Esophagus squamous epithelium (tissue), 5 donors: ENCODE measurements at regions not wholly inside any gene's neighbourhood (a gene's known extent, or its start where the extent isn't known, plus 50 kb on each side); places are given as distances from the start of the nearest gene placed in this dataset.

Experiments
- DNase-seq: peaks from one replicate; lab custom pipeline; 2025; lab: John Stamatoyannopoulos, UW
- H3K27ac ChIP-seq, 4 donors: fragments of 200-600 bp; sonication (generic); one replicate each; pipeline ENCODE4 v1.5.1; 2016 to 2019; ENCODE audit warnings: mild to moderate bottlenecking in 1 of 4
- H3K27me3 ChIP-seq, 4 donors: fragments of 200-600 bp; sonication (generic); 1 replicate in 3 of 4; 2 replicates in 1 of 4; pipeline versions ENCODE4 v1.5.1 to v1.6.0; 2017 to 2021; ENCODE audit warnings: antibody characterized with exemption in 1 of 4
- H3K36me3 ChIP-seq, 3 donors: fragments of 200-600 bp; sonication (generic); one replicate each; pipeline ENCODE4 v1.5.1; 2016 to 2019
- H3K4me1 ChIP-seq, 3 donors: fragments of 200-600 bp; sonication (generic); one replicate each; pipeline ENCODE4 v1.5.1; 2017 to 2019
- H3K4me3 ChIP-seq, 4 donors: fragments of 200-600 bp; sonication (generic); 1 replicate in 3 of 4; 2 replicates in 1 of 4; pipeline ENCODE4 v1.5.1; 2016 to 2019; ENCODE audit warnings: mild to moderate bottlenecking in 2 of 4, moderate library complexity in 1 of 4
- H3K9me3 ChIP-seq, 3 donors: fragments of 200-600 bp; sonication (generic); one replicate each; pipeline ENCODE4 v1.5.1; 2016 to 2019
- CTCF ChIP-seq, 6 experiments: fragments of 450-650 bp in 4 of 6; fragments of 200-600 bp in 2 of 6; sonication (generic) in 2 of 6; IDR thresholded peaks; one replicate each; pipeline ENCODE4 v1.5.1; 2016 to 2019; ENCODE audit warnings: antibody characterized with exemption in 6 of 6, mild to moderate bottlenecking in 4 of 6, moderate library complexity in 4 of 6
- POLR2A ChIP-seq, 4 donors: fragments of 450-650 bp; IDR thresholded peaks; one replicate each; pipeline ENCODE4 v1.6.1; 2017; ENCODE audit warnings: antibody characterized with exemption in 4 of 4, mild to moderate bottlenecking in 4 of 4, moderate library complexity in 3 of 4
- WGBS, 2 donors: methylation state at CpG; one replicate each; pipeline ENCODE4 v1.1.5; 2018; 5-methylcytosine and 5-hydroxymethylcytosine counted together
- intact Hi-C: fragments of 100-400 bp; cut with DNase I; formaldehyde crosslinking; loops from one replicate; pipeline ENCODE4 v1.15.0; 2022
- donor health status: DM: yes; HTN: yes; CAD: no.

- no peak for DNase-seq
- H3K4me3 ChIP-seq, result no peak overlapping the region
- intact Hi-C loops, result no loop called here
- no peaks in the 10 kb centered on the region for H3K27me3 ChIP-seq
- no peaks in the 10 kb centered on the region for H3K9me3 ChIP-seq
- 70 to 87% methylated on average over 3 of the region's 3 CpGs for whole genome bisulfite sequencing, 2 donors
- H3K27ac ChIP-seq, result no peak overlapping the region
- no peaks in the 10 kb centered on the region for H3K4me1 ChIP-seq
- no peak for TF ChIP-seq POLR2A (IDR thresholded peaks at IDR 0.05)
- TF ChIP-seq CTCF (IDR thresholded peaks at IDR 0.05), result no peak
- no peaks in the 10 kb centered on the region for H3K36me3 ChIP-seq
Observed at GRCh38 chrX:128897621-128898020, 625.7 kb downstream of the SMARCA1 start.

- 75 to 77% methylated on average over 7 of the region's 7 CpGs for WGBS, 2 donors
- intact Hi-C loops, result no loop called here
- Histone ChIP-seq H3K36me3 (no peaks in the 10 kb centered on the region), H3K4me1 (no peaks in the 10 kb centered on the region), H3K9me3 (no peaks in the 10 kb centered on the region), H3K27ac (no peak overlapping the region), H3K27me3 (no peaks in the 10 kb centered on the region), H3K4me3 (no peak overlapping the region)
- DNase-seq, result no peak
- TF ChIP-seq CTCF (IDR thresholded peaks at IDR 0.05) (no peak), POLR2A (IDR thresholded peaks at IDR 0.05) (no peak)
Observed at GRCh38 chrX:128891554-128891953, 631.7 kb downstream of the SMARCA1 start.

GRCh38 chrX:128884430-128884829 lies 638.9 kb downstream of the SMARCA1 start:
- TF ChIP-seq POLR2A (IDR thresholded peaks at IDR 0.05) (no peak), CTCF (IDR thresholded peaks at IDR 0.05) (no peak)
- WGBS, 2 donors, result 70 to 83% methylated on average over 2 of the region's 2 CpGs

GRCh38 chrX:128883650-128884049 lies 639.6 kb downstream of the SMARCA1 start:
- WGBS, 2 donors, result 62 to 86% methylated on average over 3 of the region's 3 CpGs
- intact Hi-C loops, result no loop called here

More at GRCh38 chrX:128884430-128884829, 638.9 kb downstream of the SMARCA1 start:
- Histone ChIP-seq H3K27me3 (no peaks in the 10 kb centered on the region), H3K36me3 (no peaks in the 10 kb centered on the region), H3K4me1 (no peaks in the 10 kb centered on the region), H3K9me3 (no peaks in the 10 kb centered on the region), H3K27ac (no peak overlapping the region), H3K4me3 (no peak overlapping the region)
- DNase-seq, result no peak
- intact Hi-C loops, result no loop called here

GRCh38 chrX:128870361-128870760 lies 652.9 kb downstream of the SMARCA1 start:
- H3K27me3 ChIP-seq, result no peaks in the 10 kb centered on the region
- no peaks in the 10 kb centered on the region for H3K4me1 ChIP-seq
- no peak overlapping the region for H3K27ac ChIP-seq
- DNase-seq, result no peak
- intact Hi-C loops, result no loop called here
- no peaks in the 10 kb centered on the region for H3K36me3 ChIP-seq
- TF ChIP-seq POLR2A (IDR thresholded peaks at IDR 0.05) (no peak), CTCF (IDR thresholded peaks at IDR 0.05) (no peak)
- no peaks in the 10 kb centered on the region for H3K9me3 ChIP-seq
- no peak overlapping the region for H3K4me3 ChIP-seq

More at GRCh38 chrX:128883650-128884049, 639.6 kb downstream of the SMARCA1 start:
- no peaks in the 10 kb centered on the region for H3K27me3 ChIP-seq
- H3K4me1 ChIP-seq, result no peaks in the 10 kb centered on the region
- H3K27ac ChIP-seq, result no peak overlapping the region
- H3K4me3 ChIP-seq, result no peak overlapping the region
- TF ChIP-seq CTCF (IDR thresholded peaks at IDR 0.05) (no peak), POLR2A (IDR thresholded peaks at IDR 0.05) (no peak)
- H3K36me3 ChIP-seq, result no peaks in the 10 kb centered on the region
- no peak for DNase-seq
- no peaks in the 10 kb centered on the region for H3K9me3 ChIP-seq
